Hepatocyte (in vitro differentiated cells): ENCODE measurements at regions not wholly inside any gene's neighbourhood (a gene's known extent, or its start where the extent isn't known, plus 50 kb on each side); places are given as distances from the start of the nearest gene placed in this dataset.
A peak's percentile ranks its signal among the peaks of the same experiment; 100 is the strongest.

ENCODE experiments used
- DNase-seq: peaks from one replicate; pipeline ENCODE4 v3.0.0-alpha.2; 2016; ENCODE audit warnings: low spot score
- H2AFZ ChIP-seq: fragments of 200-600 bp; sonication (generic); 2 replicates; pipeline ENCODE4 v1.6.0; 2016; ENCODE audit warnings: antibody characterized with exemption, mild to moderate bottlenecking
- H3K27ac ChIP-seq: fragments of 200-600 bp; sonication (generic); 2 replicates; pipeline ENCODE4 v1.5.1; 2016; ENCODE audit warnings: mild to moderate bottlenecking
- H3K27me3 ChIP-seq: fragments of 200-600 bp; sonication (generic); 2 replicates; pipeline ENCODE4 v1.6.1; 2016
- H3K36me3 ChIP-seq: fragments of 200-600 bp; sonication (generic); replicated peaks from 2 replicates; pipeline ENCODE4 v1.5.1; 2016; ENCODE audit warnings: low read depth; ENCODE audit not compliant: insufficient read depth
- H3K4me1 ChIP-seq: fragments of 200-600 bp; sonication (generic); 2 replicates; pipeline ENCODE4 v1.5.1; 2016; ENCODE audit warnings: mild to moderate bottlenecking, moderate library complexity; ENCODE audit not compliant: insufficient read depth
- H3K4me2 ChIP-seq: fragments of 200-600 bp; sonication (generic); 2 replicates; pipeline ENCODE4 v1.6.0; 2016
- H3K4me3 ChIP-seq: fragments of 200-600 bp; sonication (generic); 2 replicates; pipeline ENCODE4 v1.5.1; 2016; ENCODE audit warnings: mild to moderate bottlenecking
- H3K79me2 ChIP-seq: fragments of 200-600 bp; sonication (generic); 2 replicates; pipeline ENCODE4 v1.6.0; 2017; ENCODE audit warnings: mild to moderate bottlenecking
- H3K9me2 ChIP-seq: fragments of 200-600 bp; sonication (generic); replicated peaks from 2 replicates; pipeline ENCODE4 v1.6.0; 2017; ENCODE audit warnings: mild to moderate bottlenecking; ENCODE audit not compliant: insufficient read depth
- H3K9me3 ChIP-seq: fragments of 200-600 bp; sonication (generic); 2 replicates; pipeline ENCODE4 v1.5.1; 2016; ENCODE audit warnings: low read depth, mild to moderate bottlenecking
- H4K20me1 ChIP-seq: fragments of 200-600 bp; sonication (generic); 2 replicates; pipeline ENCODE4 v1.6.0; 2016; ENCODE audit warnings: mild to moderate bottlenecking; ENCODE audit not compliant: insufficient read depth, poor library complexity, severe bottlenecking
- EZH2 ChIP-seq: fragments of 200-600 bp; sonication (generic); IDR thresholded peaks from 2 replicates; pipeline ENCODE4 v1.6.1; 2016; ENCODE audit warnings: antibody characterized with exemption, mild to moderate bottlenecking, borderline replicate concordance
- EZH2phosphoT487 ChIP-seq: fragments of 200-600 bp; sonication (generic); IDR thresholded peaks from one replicate; pipeline ENCODE4 v1.6.1; 2018; ENCODE audit warnings: antibody characterized with exemption, mild to moderate bottlenecking, low read depth, moderate library complexity; ENCODE audit not compliant: unreplicated experiment, severe bottlenecking
- WGBS: methylation state at CpG from one replicate; pipeline ENCODE4 v1.1.6; 2016; ENCODE audit warnings: low lambda C conversion rate; ENCODE audit errors: missing lambda C conversion rate; 5-methylcytosine and 5-hydroxymethylcytosine counted together
- TF ChIP-seq, protein P1 (sequence below): fragments of 200-600 bp; sonication (generic); IDR thresholded peaks from 2 replicates; pipeline ENCODE4 v1.5.1; 2016; ENCODE audit warnings: antibody characterized with exemption, mild to moderate bottlenecking; ENCODE audit not compliant: poor library complexity

DNA sequence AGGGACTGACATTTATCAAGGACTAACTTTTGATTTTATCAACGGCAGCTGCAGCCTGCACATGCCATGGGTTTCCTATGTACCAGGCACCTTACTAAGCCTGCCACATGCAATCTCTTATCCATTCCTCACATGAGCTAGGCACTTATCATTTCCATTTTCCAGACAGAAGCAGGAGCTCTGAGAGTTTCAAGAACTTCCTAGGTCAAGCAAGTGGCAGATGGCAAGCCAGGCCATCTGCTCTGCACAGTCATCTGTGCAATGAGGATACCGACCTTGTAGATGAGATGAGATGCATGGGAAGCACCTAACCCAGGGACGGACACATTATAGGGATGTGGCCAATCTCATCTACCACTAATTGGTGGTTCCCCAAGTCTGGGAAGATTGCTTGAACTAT is 339.4 kb upstream of the USP24 start:
- Histone ChIP-seq H2AFZ (no peak overlapping the region), H3K36me3 (no peaks in the 10 kb centered on the region), H3K4me2 (no peak overlapping the region), H3K79me2 (no peaks in the 10 kb centered on the region), H3K27ac (no peak overlapping the region), H3K9me3 (no peaks in the 10 kb centered on the region), H3K4me3 (no peak overlapping the region), H4K20me1 (no peaks in the 10 kb centered on the region), H3K27me3 (no peaks in the 10 kb centered on the region), H3K4me1 (peaks cover 12% of the 10 kb centered on the region), H3K9me2 (no peaks in the 10 kb centered on the region)
- no peak for TF ChIP-seq EZH2
- TF ChIP-seq, protein P1, sequence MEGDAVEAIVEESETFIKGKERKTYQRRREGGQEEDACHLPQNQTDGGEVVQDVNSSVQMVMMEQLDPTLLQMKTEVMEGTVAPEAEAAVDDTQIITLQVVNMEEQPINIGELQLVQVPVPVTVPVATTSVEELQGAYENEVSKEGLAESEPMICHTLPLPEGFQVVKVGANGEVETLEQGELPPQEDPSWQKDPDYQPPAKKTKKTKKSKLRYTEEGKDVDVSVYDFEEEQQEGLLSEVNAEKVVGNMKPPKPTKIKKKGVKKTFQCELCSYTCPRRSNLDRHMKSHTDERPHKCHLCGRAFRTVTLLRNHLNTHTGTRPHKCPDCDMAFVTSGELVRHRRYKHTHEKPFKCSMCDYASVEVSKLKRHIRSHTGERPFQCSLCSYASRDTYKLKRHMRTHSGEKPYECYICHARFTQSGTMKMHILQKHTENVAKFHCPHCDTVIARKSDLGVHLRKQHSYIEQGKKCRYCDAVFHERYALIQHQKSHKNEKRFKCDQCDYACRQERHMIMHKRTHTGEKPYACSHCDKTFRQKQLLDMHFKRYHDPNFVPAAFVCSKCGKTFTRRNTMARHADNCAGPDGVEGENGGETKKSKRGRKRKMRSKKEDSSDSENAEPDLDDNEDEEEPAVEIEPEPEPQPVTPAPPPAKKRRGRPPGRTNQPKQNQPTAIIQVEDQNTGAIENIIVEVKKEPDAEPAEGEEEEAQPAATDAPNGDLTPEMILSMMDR = no peak
- 87% methylated on average over 3 of the region's 3 CpGs for WGBS
- no peak for DNase-seq

DNA sequence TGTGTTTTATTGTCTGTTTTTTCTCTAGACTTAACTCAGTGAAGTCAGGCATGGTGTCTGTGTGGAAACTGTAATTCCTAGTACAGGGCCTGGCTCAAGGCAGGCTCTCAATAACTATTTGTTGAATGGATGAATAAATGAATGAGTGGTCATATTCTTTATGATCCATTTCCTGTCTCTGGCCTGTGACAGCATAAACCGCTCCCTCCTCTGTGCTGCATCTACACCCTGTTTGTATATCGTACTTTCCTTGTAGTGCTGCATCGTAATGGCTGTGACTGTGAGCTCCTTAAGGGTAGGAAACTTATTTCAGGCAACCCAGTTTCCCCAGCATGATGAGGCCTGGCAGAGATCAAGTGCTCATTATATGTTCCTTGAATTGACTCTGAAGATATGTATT is 337.5 kb upstream of the USP24 start:
- H4K20me1 ChIP-seq = no peaks in the 10 kb centered on the region
- H3K4me1 ChIP-seq = peaks cover 5% of the 10 kb centered on the region
- H3K79me2 ChIP-seq = no peaks in the 10 kb centered on the region
- no peaks in the 10 kb centered on the region for H3K36me3 ChIP-seq
- no peaks in the 10 kb centered on the region for H3K9me2 ChIP-seq
- no peak overlapping the region for H3K27ac ChIP-seq
- DNase-seq = no peak
- no peak overlapping the region for H3K4me2 ChIP-seq
- no peak overlapping the region for H3K4me3 ChIP-seq
- no peaks in the 10 kb centered on the region for H3K27me3 ChIP-seq
- TF ChIP-seq EZH2 = no peak
- no peak for TF ChIP-seq EZH2phosphoT487
- TF ChIP-seq, protein P1 = no peak
- no peaks in the 10 kb centered on the region for H3K9me3 ChIP-seq
- WGBS = 82% methylated on average over 3 of the region's 3 CpGs
- H2AFZ ChIP-seq = no peak overlapping the region

DNA sequence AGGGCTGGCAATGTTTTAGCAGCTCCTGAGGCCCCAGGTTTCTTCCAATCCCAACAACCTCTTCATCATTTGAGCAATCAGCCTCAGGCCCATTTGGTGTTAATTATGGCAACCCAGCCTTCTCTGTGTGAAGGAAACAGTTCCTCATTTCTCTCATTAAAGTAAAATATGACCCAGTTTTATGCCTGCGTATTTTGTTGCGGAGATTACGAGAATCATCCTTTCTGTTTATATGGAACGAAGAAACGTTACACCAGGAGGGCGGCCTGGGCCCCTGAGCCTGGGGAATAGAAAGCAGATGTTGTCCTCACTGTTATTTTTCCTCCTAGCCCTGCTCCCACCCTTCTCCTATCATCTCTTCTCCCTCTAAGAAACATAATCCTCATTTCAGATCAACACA is 332.2 kb upstream of the USP24 start:
- Histone ChIP-seq H2AFZ (no peak overlapping the region), H3K4me3 (no peak overlapping the region), H3K27me3 (no peaks in the 10 kb centered on the region), H3K79me2 (no peaks in the 10 kb centered on the region), H3K9me2 (no peaks in the 10 kb centered on the region), H3K27ac (peak overlapping the region; percentile 34), H3K4me2 (no peak overlapping the region), H3K36me3 (no peaks in the 10 kb centered on the region), H4K20me1 (no peaks in the 10 kb centered on the region), H3K4me1 (peaks cover 13% of the 10 kb centered on the region), H3K9me3 (no peaks in the 10 kb centered on the region)
- 53% methylated on average over 6 of the region's 6 CpGs for WGBS
- DNase-seq = peak; percentile 28
- TF ChIP-seq EZH2phosphoT487 (no peak), EZH2 (no peak)
- TF ChIP-seq, protein P1 = no peak

DNA sequence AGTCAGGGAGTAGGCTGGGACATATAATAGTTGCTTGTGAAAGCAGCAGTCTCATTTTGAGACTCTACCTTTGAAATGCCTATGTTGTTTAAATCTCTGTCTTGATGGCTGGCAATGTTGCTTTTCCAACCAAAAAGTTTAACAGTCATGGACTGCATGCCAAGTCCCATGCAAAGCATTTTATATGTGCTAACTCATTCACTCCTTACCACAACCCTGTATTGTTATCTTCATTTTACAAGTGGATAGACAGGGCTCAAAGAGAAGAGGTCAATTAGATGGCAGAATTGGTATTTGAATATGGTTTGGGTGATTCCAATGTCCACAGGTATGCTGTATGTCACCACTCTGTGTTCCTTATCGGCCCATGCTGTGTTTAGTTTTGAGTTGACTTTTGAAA is 331.4 kb upstream of the USP24 start:
- TF ChIP-seq EZH2phosphoT487 (no peak), EZH2 (no peak)
- TF ChIP-seq, protein P1 = no peak
- WGBS = 73% methylated on average over 1 of the region's 1 CpG
- H3K36me3 ChIP-seq = no peaks in the 10 kb centered on the region
- no peaks in the 10 kb centered on the region for H3K9me3 ChIP-seq
- no peaks in the 10 kb centered on the region for H3K79me2 ChIP-seq
- H3K4me3 ChIP-seq = no peak overlapping the region
- no peak for DNase-seq
- no peaks in the 10 kb centered on the region for H3K27me3 ChIP-seq
- H4K20me1 ChIP-seq = no peaks in the 10 kb centered on the region
- no peaks in the 10 kb centered on the region for H3K9me2 ChIP-seq
- H3K4me2 ChIP-seq = no peak overlapping the region
- H3K27ac ChIP-seq = peak overlapping the region; percentile 34
- H3K4me1 ChIP-seq = peaks cover 16% of the 10 kb centered on the region
- H2AFZ ChIP-seq = no peak overlapping the region
